T-helper 1 cell (primary cell): ENCODE measurements at regions not wholly inside any gene's neighbourhood (a gene's known extent, or its start where the extent isn't known, plus 50 kb on each side); places are given as distances from the start of the nearest gene placed in this dataset.

Experiments
- DNase-seq, 5 donors: peaks; one replicate each; pipeline ENCODE4 v3.0.0-alpha.2; 2012 to 2020

DNA sequence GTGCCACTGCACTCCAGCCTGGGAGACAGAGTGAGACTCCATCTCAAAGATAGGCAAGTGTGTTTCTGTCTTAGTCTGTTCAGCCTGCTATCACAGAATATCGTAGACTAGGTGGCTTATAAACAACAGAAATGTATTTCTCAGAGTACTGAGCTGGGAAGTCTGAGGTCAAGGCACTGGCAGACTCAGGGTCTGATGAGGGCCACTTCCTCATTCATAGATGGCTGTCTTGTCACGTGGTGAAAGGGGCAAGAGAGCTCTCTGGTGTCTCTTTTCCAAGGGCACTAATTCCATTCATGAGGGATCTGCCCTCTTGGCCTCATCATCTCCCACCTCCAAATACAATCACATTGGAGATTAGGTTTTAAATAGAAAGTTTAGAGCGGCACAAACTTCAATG lies 95.6 kb upstream of the PHACTR3 start:
- no peak for DNase-seq

- no peak for DNase-seq
Observed at GRCh38 chr20:59512651-59513050, 91.7 kb upstream of the PHACTR3 start.

- no peak for DNase-seq
Observed at GRCh38 chr20:59514554-59514953, 89.8 kb upstream of the PHACTR3 start.

- no peak for DNase-seq
Observed at GRCh38 chr20:59515013-59515905, 89.1 kb upstream of the PHACTR3 start.

DNA sequence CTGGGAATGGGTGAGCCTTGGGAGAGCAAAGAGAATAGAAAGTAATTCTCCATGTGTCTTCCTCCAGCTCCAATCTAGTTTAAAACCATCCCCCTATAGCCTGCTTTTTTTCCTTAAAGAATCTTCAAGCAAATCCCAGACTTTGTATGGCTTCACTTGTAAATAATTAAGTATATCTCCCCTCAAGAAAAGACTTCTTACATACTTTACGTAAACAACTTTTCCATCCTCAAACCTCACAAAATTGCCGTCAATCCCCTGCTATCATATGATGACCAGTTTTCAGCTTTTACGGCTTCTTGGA lies 88.5 kb upstream of the PHACTR3 start:
- no peak for DNase-seq

- DNase-seq, result peak in 1 of 5 donors; percentile 34
Observed at GRCh38 chr20:59518881-59519706, 85.2 kb upstream of the PHACTR3 start.

- no peak for DNase-seq
Observed at GRCh38 chr20:59519707-59520014, 84.7 kb upstream of the PHACTR3 start.

- no peak for DNase-seq
Observed at GRCh38 chr20:59520814-59521213, 83.5 kb upstream of the PHACTR3 start.

- DNase-seq, result peak in 1 of 5 donors; percentile 7
Observed at GRCh38 chr20:59525500-59526241, 78.7 kb upstream of the PHACTR3 start.

DNA sequence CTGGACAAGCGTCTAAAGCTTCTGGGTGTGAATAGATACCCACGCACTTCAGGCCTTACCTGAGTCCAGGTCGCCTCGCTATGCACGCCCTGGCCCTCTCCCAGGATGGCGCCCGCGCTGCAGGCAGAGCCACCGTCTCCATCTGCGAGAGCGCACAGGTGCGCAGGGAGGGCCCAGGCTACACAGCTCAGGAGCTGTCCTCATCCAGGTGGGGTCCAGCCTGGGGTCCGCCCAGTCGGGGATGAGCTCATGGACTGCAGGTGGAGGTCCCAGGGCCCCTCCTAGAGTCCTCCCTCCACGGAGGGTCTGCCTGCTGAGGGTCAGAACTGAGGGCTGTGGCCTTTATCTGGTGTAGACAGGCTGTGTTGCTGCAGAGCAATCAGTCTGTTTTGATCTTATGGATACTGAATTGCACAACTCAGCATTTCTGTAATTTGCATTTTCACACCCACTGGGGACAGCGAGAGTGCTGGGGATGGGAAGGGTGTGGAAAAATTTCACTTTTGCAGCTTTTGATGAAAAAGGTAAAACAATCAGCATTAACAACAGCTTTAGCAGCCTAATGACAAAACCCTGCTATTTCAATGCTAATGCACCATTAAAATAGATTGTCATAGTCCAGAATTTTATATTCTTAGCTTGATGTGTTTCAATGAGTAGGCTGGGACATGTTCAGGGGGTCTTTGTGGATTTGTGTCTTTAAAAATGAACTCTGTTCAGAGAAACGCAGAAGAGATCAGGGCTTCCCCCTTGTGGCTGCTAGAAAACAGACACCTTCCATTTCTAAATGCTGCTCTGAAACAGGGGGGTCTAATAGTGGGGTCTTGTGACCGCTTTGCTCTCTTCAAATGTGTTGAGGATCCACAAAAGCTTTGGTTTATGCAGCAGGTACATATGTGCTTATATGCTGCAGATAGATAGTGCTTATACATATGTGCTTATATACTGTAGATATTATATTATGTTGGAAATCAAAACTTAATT lies 77.8 kb upstream of the PHACTR3 start:
- DNase-seq, result no peak

- no peak for DNase-seq
Observed at GRCh38 chr20:59530782-59531181, 73.6 kb upstream of the PHACTR3 start.

GRCh38 chr20:59537991-59538390 lies 66.3 kb upstream of the PHACTR3 start:
- no peak for DNase-seq

- DNase-seq, result no peak
Observed at GRCh38 chr20:59547596-59547995, 56.7 kb upstream of the PHACTR3 start.
